GM23338 (cell line): ENCODE measurements at regions not wholly inside any gene's neighbourhood (a gene's known extent, or its start where the extent isn't known, plus 50 kb on each side); places are given as distances from the start of the nearest gene placed in this dataset.

Experiments used
- ATAC-seq: fragments of 200-7000 bp; cut with Tn5 transposase; 3 replicates; pipeline ENCODE4 v1.9.1; 2020
- DNase-seq: peaks from one replicate; pipeline ENCODE4 v3.0.0-alpha.2; 2015; ENCODE audit warnings: low spot score
- H2AFZ ChIP-seq: fragments of 200-600 bp; sonication (generic); 2 replicates; pipeline ENCODE4 v1.8.0; 2016; ENCODE audit warnings: antibody characterized with exemption, mild to moderate bottlenecking, moderate library complexity
- H3F3A ChIP-seq: fragments of 200-600 bp; sonication (generic); replicated peaks from 2 replicates; pipeline ENCODE4 v1.8.0; 2017; ENCODE audit warnings: antibody characterized with exemption, mixed run types, low read depth
- H3K27ac ChIP-seq: fragments of 200-600 bp; sonication (generic); 2 replicates; pipeline ENCODE4 v1.6.1; 2016; ENCODE audit warnings: low read depth
- H3K27me3 ChIP-seq: fragments of 200-600 bp; sonication (generic); 2 replicates; pipeline ENCODE4 v1.8.0; 2016; ENCODE audit warnings: mild to moderate bottlenecking, mixed run types, moderate library complexity; ENCODE audit not compliant: insufficient read depth
- H3K36me3 ChIP-seq: fragments of 200-600 bp; sonication (generic); 2 replicates; pipeline ENCODE4 v1.8.0; 2016; ENCODE audit warnings: mild to moderate bottlenecking; ENCODE audit not compliant: insufficient read depth
- H3K4me1 ChIP-seq: fragments of 200-600 bp; sonication (generic); 2 replicates; pipeline ENCODE4 v1.8.0; 2016; ENCODE audit warnings: mild to moderate bottlenecking, moderate library complexity; ENCODE audit not compliant: insufficient read depth
- H3K4me2 ChIP-seq: fragments of 200-600 bp; sonication (generic); 2 replicates; pipeline ENCODE4 v1.7.1; 2017; ENCODE audit warnings: mixed run types
- H3K4me3 ChIP-seq: fragments of 200-600 bp; sonication (generic); 2 replicates; pipeline ENCODE4 v1.6.1; 2016; ENCODE audit warnings: mixed run types
- H3K79me2 ChIP-seq: fragments of 200-600 bp; sonication (generic); replicated peaks from 2 replicates; pipeline ENCODE4 v1.8.0; 2017; ENCODE audit warnings: mild to moderate bottlenecking; ENCODE audit not compliant: insufficient read depth
- H3K9me2 ChIP-seq: fragments of 200-600 bp; sonication (generic); 2 replicates; pipeline ENCODE4 v1.8.0; 2017; ENCODE audit not compliant: insufficient read depth
- H4K20me1 ChIP-seq: fragments of 200-600 bp; sonication (generic); replicated peaks from 2 replicates; pipeline ENCODE4 v1.8.0; 2017; ENCODE audit warnings: mild to moderate bottlenecking; ENCODE audit not compliant: insufficient read depth
- H3K27ac Mint-ChIP-seq: 2 replicates; pipeline ENCODE4 v1.8.0; 2020; ENCODE audit warnings: inconsistent platforms, mild to moderate bottlenecking, moderate library complexity, mixed read lengths
- H3K27me3 Mint-ChIP-seq: 3 replicates; pipeline ENCODE4 v1.8.0; 2022; ENCODE audit warnings: low read depth, mild to moderate bottlenecking, moderate library complexity, mixed read lengths, inconsistent platforms; ENCODE audit not compliant: insufficient read depth, poor library complexity
- H3K36me3 Mint-ChIP-seq: 3 replicates; pipeline ENCODE4 v1.8.0; 2021; ENCODE audit warnings: low read depth, mild to moderate bottlenecking, inconsistent platforms, moderate library complexity, mixed read lengths
- H3K4me1 Mint-ChIP-seq: 3 replicates; pipeline ENCODE4 v1.8.0; 2020; ENCODE audit warnings: mild to moderate bottlenecking, inconsistent platforms, mixed read lengths
- H3K4me3 Mint-ChIP-seq: 3 replicates; pipeline ENCODE4 v1.8.0; 2021; ENCODE audit warnings: moderate library complexity, mild to moderate bottlenecking, inconsistent platforms, mixed read lengths
- H3K9me3 Mint-ChIP-seq: 3 replicates; pipeline ENCODE4 v1.8.0; 2020; ENCODE audit warnings: moderate library complexity, mild to moderate bottlenecking, inconsistent platforms, mixed read lengths
- CTCF ChIP-seq, 2 experiments: fragments of 200-600 bp in 1 of 2; sonication (generic) in 1 of 2; conservative IDR thresholded peaks; 2 replicates each; pipeline versions ENCODE4 v1.5.1 to v1.6.1; 2016 to 2017; ENCODE audit warnings: antibody characterized with exemption in 2 of 2, low read depth in 2 of 2, mild to moderate bottlenecking in 2 of 2, moderate library complexity in 1 of 2
- ETS1 ChIP-seq: IDR thresholded peaks from 2 replicates; pipeline ENCODE4 v1.6.1; 2016; ENCODE audit warnings: antibody characterized with exemption
- EZH2 ChIP-seq: fragments of 200-600 bp; sonication (generic); IDR thresholded peaks from one replicate; pipeline ENCODE4 v1.8.0; 2017; ENCODE audit warnings: antibody characterized with exemption, mild to moderate bottlenecking, low read depth; ENCODE audit not compliant: unreplicated experiment
- EZH2phosphoT487 ChIP-seq: fragments of 200-600 bp; sonication (generic); IDR thresholded peaks from one replicate; pipeline ENCODE4 v1.8.1; 2018; ENCODE audit warnings: antibody characterized with exemption; ENCODE audit not compliant: unreplicated experiment
- NANOG ChIP-seq: IDR thresholded peaks from 2 replicates; pipeline ENCODE4 v1.6.1; 2016; ENCODE audit warnings: antibody characterized with exemption, borderline replicate concordance
- POLR2AphosphoS5 ChIP-seq: IDR thresholded peaks from 2 replicates; pipeline ENCODE4 v1.6.1; 2016; ENCODE audit warnings: antibody characterized with exemption, low read depth
- REST ChIP-seq: IDR thresholded peaks from one replicate; pipeline ENCODE4 v1.6.1; 2018; ENCODE audit warnings: antibody characterized with exemption; ENCODE audit not compliant: unreplicated experiment
- STAT1 ChIP-seq: IDR thresholded peaks from one replicate; pipeline ENCODE4 v1.6.1; 2016; ENCODE audit warnings: antibody characterized with exemption; ENCODE audit not compliant: unreplicated experiment
- ZNF114 ChIP-seq: fragments of 250-450 bp; sonication (Bioruptor Pico); IDR thresholded peaks from 2 replicates; pipeline ENCODE4 v1.5.0; 2020; ENCODE audit warnings: mild to moderate bottlenecking, moderate library complexity
- ZNF331 ChIP-seq: fragments of 250-450 bp; sonication (Bioruptor Pico); IDR thresholded peaks from 2 replicates; pipeline ENCODE4 v1.5.0; 2020; ENCODE audit warnings: low read depth, mild to moderate bottlenecking, moderate library complexity
- ZNF462 ChIP-seq: fragments of 250-450 bp; sonication (Bioruptor Pico); IDR thresholded peaks from 2 replicates; pipeline ENCODE4 v1.5.0; 2020; ENCODE audit warnings: mild to moderate bottlenecking, moderate library complexity

GRCh38 chr2:82476094-82476493 lies 1983.0 kb downstream of the SUCLG1 start (continued):
- no peak for TF ChIP-seq NANOG
- TF ChIP-seq ZNF114 (CRISPR knock-in tag), result no peak
- no peak for TF ChIP-seq ZNF331 (CRISPR knock-in tag)
- no peak for TF ChIP-seq ETS1
- no peak for TF ChIP-seq POLR2AphosphoS5
- TF ChIP-seq STAT1, result no peak
- TF ChIP-seq CTCF (conservative IDR thresholded peaks at IDR 0.05; ENCODE audit: low read depth in 2 of 2), result no peak

GRCh38 chr2:82428251-82428650 lies 2030.8 kb downstream of the SUCLG1 start:
- no peak overlapping the region for H3K4me3 Mint-ChIP-seq
- Histone ChIP-seq H4K20me1 (no peaks in the 10 kb centered on the region), H3K9me2 (no peaks in the 10 kb centered on the region), H3K4me2 (no peak overlapping the region), H3K4me3 (no peak overlapping the region), H2AFZ (no peak overlapping the region; the same call in 1 of the 2 replicates), H3K79me2 (no peaks in the 10 kb centered on the region), H3K27ac (no peak overlapping the region), H3F3A (no peaks in the 10 kb centered on the region), H3K27me3 (no peaks in the 10 kb centered on the region), H3K36me3 (no peaks in the 10 kb centered on the region), H3K4me1 (no peaks in the 10 kb centered on the region)
- no peak for ATAC-seq
- no peak for DNase-seq
- H3K27ac Mint-ChIP-seq, result no peak overlapping the region
- no peaks in the 10 kb centered on the region for H3K27me3 Mint-ChIP-seq
- H3K4me1 Mint-ChIP-seq, result no peaks in the 10 kb centered on the region
- no peaks in the 10 kb centered on the region for H3K9me3 Mint-ChIP-seq
- no peaks in the 10 kb centered on the region for H3K36me3 Mint-ChIP-seq
- TF ChIP-seq EZH2, result no peak
- no peak for TF ChIP-seq ZNF462 (CRISPR knock-in tag)
- TF ChIP-seq CTCF (conservative IDR thresholded peaks at IDR 0.05; ENCODE audit: low read depth in 2 of 2), result no peak
- no peak for TF ChIP-seq REST
- TF ChIP-seq ZNF114 (CRISPR knock-in tag), result no peak
- TF ChIP-seq NANOG, result no peak
- no peak for TF ChIP-seq EZH2phosphoT487
